GM12878 (cell line): ENCODE measurements at regions not wholly inside any gene's neighbourhood (a gene's known extent, or its start where the extent isn't known, plus 50 kb on each side); places are given as distances from the start of the nearest gene placed in this dataset.

ENCODE experiments used
- ATAC-seq: fragments of 200-7000 bp; cut with Tn5 transposase; 3 replicates; pipeline ENCODE4 v1.9.1; 2020; ENCODE audit warnings: mild to moderate bottlenecking, moderate library complexity
- BruUV-seq: library from RNA; stranded (reverse); fragments of 400-500 nt; replicated peaks from 2 replicates; lab custom pipeline; 2021; lab: Mats Ljungman, UMichigan
- CTCF ChIA-PET: fragments of 300-600 bp; sonication (Branson Sonifier 250); formaldehyde crosslinking; extraction: SDS; loops from one replicate; lab custom pipeline; 2021; ENCODE audit warnings: inconsistent platforms; lab: Yijun Ruan, JAX
- POLR2A ChIA-PET: fragments of 350-600 bp; formaldehyde crosslinking; extraction: SDS; loops from one replicate; lab custom pipeline; 2021; ENCODE audit warnings: inconsistent platforms; lab: Charles Lee
- RAD21 ChIA-PET: fragments of 300-600 bp; sonication (Branson Sonifier 250); formaldehyde crosslinking; loops from one replicate; lab custom pipeline; 2023; ENCODE audit warnings: antibody characterized with exemption; ENCODE audit not compliant: unreplicated experiment; lab: Charles Lee
- SMC1A ChIA-PET: fragments of 300-600 bp; sonication (Branson Sonifier 250); formaldehyde crosslinking; loops from one replicate; lab custom pipeline; 2023; ENCODE audit not compliant: unreplicated experiment, uncharacterized antibody; lab: Charles Lee
- DNase-seq: peaks from one replicate; pipeline ENCODE4 v3.0.0-alpha.2; 2011; ENCODE audit warnings: low read depth, low spot score
- FAIRE-seq: peaks from 3 replicates; lab custom pipeline; 2011; peaks lifted over from hg19 to GRCh38; lab: Jason Lieb, UNC
- H2AFZ ChIP-seq: 2 replicates; pipeline ENCODE4 v1.6.0; 2011; ENCODE audit warnings: low read depth, low read length, control low read depth; ENCODE audit not compliant: control insufficient read depth
- H3K27ac ChIP-seq: 2 replicates; pipeline ENCODE4 v1.5.1; 2011; ENCODE audit warnings: control low read depth; ENCODE audit not compliant: control insufficient read depth, insufficient read depth
- H3K27me3 ChIP-seq, 2 experiments: replicated peaks in 1 of 2; 2 replicates each; pipeline versions ENCODE4 v1.6.0 to v1.6.1; 2011; ENCODE audit warnings: low read length in 1 of 2; ENCODE audit not compliant: control insufficient read depth in 2 of 2, insufficient read depth in 2 of 2
- H3K36me3 ChIP-seq, 2 experiments: 2 replicates each; pipeline ENCODE4 v1.5.1; 2011; ENCODE audit warnings: low read length in 1 of 2; ENCODE audit not compliant: control insufficient read depth in 2 of 2, insufficient read depth in 2 of 2
- H3K4me1 ChIP-seq: 2 replicates; pipeline ENCODE4 v1.6.1; 2011; ENCODE audit warnings: mild to moderate bottlenecking, low read length, moderate library complexity, mixed read lengths; ENCODE audit not compliant: control insufficient read depth, insufficient read depth
- H3K4me2 ChIP-seq: 2 replicates; pipeline ENCODE4 v1.6.0; 2011; ENCODE audit warnings: control low read depth; ENCODE audit not compliant: control insufficient read depth, insufficient read depth
- H3K4me3 ChIP-seq: fragments of 200-600 bp; sonication (generic); 2 replicates; pipeline ENCODE4 v1.5.1; 2016
- H3K79me2 ChIP-seq: 2 replicates; pipeline ENCODE4 v1.6.0; 2011; ENCODE audit warnings: low read length; ENCODE audit not compliant: control insufficient read depth, insufficient read depth
- H3K9ac ChIP-seq: 2 replicates; pipeline ENCODE4 v1.8.0; 2011; ENCODE audit warnings: low read length, control low read depth, mixed read lengths; ENCODE audit not compliant: control insufficient read depth, insufficient read depth
- H3K9me3 ChIP-seq: replicated peaks from 3 replicates; pipeline ENCODE4 v1.5.1; 2011; ENCODE audit warnings: mild to moderate bottlenecking, low read length; ENCODE audit not compliant: control insufficient read depth, insufficient read depth
- H4K20me1 ChIP-seq: 2 replicates; pipeline ENCODE4 v1.6.0; 2011; ENCODE audit not compliant: control insufficient read depth, insufficient read depth
- CBX3 ChIP-seq: fragments of 200-600 bp; sonication (generic); IDR thresholded peaks from 2 replicates; pipeline ENCODE4 v1.6.1; 2016; ENCODE audit warnings: low read depth, borderline replicate concordance
- DPF2 ChIP-seq: fragments of 450-650 bp; IDR thresholded peaks from 2 replicates; pipeline ENCODE4 v1.6.1; 2017; ENCODE audit warnings: mild to moderate bottlenecking
- EGR1 ChIP-seq, 2 experiments: IDR thresholded peaks; 1 replicate in 1 of 2; 2 replicates in 1 of 2; pipeline ENCODE4 v1.6.1; 2011 to 2012; ENCODE audit warnings: low read depth in 2 of 2, low read length in 2 of 2, borderline replicate concordance in 1 of 2, mild to moderate bottlenecking in 1 of 2, moderate library complexity in 1 of 2
- HCFC1 ChIP-seq: fragments of 150-350 bp; IDR thresholded peaks from 2 replicates; pipeline ENCODE4 v1.6.1; 2014; ENCODE audit warnings: low read length
- HDAC6 ChIP-seq: fragments of 200-600 bp; sonication (generic); IDR thresholded peaks from one replicate; pipeline ENCODE4 v1.8.0; 2017; ENCODE audit warnings: antibody characterized with exemption; ENCODE audit not compliant: unreplicated experiment
- NFIC ChIP-seq: IDR thresholded peaks from 2 replicates; pipeline ENCODE4 v1.6.1; 2012; ENCODE audit warnings: low read depth, mild to moderate bottlenecking, inconsistent platforms, low read length, moderate library complexity
- NR2F1 ChIP-seq: fragments of 450-650 bp; conservative IDR thresholded peaks from 2 replicates; pipeline ENCODE4 v1.6.1; 2017; ENCODE audit warnings: mild to moderate bottlenecking
- SIX5 ChIP-seq: IDR thresholded peaks from 2 replicates; pipeline ENCODE4 v1.6.1; 2011; ENCODE audit warnings: mild to moderate bottlenecking, low read depth, low read length, moderate library complexity; ENCODE audit not compliant: severe bottlenecking
- SREBF1 ChIP-seq: IDR thresholded peaks from 2 replicates; pipeline ENCODE4 v1.6.1; 2012; ENCODE audit warnings: mild to moderate bottlenecking, low read length
- TCF12 ChIP-seq: IDR thresholded peaks from 2 replicates; pipeline ENCODE4 v1.6.1; 2011; ENCODE audit warnings: low read depth, mild to moderate bottlenecking, low read length
- ZNF217 ChIP-seq: fragments of 450-650 bp; IDR thresholded peaks from 2 replicates; pipeline ENCODE4 v1.6.1; 2017; ENCODE audit warnings: antibody characterized with exemption, mild to moderate bottlenecking
- WGBS: methylation state at CpG from one replicate; pipeline ENCODE4 v1.1.6; 2016; ENCODE audit warnings: low lambda C conversion rate; ENCODE audit not compliant: insufficient replicate concordance, insufficient coverage; ENCODE audit errors: missing lambda C conversion rate; 5-methylcytosine and 5-hydroxymethylcytosine counted together
- in situ Hi-C: fragments of 300-500 bp; cut with MboI; formaldehyde crosslinking; loops from 9 replicates; pipeline ENCODE4 v1.14.3; 2018; ENCODE audit warnings: mixed read lengths
- intact Hi-C: fragments of 100-400 bp; cut with micrococcal nuclease; formaldehyde crosslinking; loops from one replicate; pipeline ENCODE4 v1.14.2; 2022; ENCODE audit not compliant: unreplicated experiment
- TF ChIP-seq, protein P1 (sequence below): fragments of 450-650 bp; IDR thresholded peaks from 2 replicates; pipeline ENCODE4 v1.6.1; 2014; ENCODE audit warnings: mild to moderate bottlenecking
- TF ChIP-seq, protein P2 (sequence below): IDR thresholded peaks from 2 replicates; pipeline ENCODE4 v1.6.1; 2011; ENCODE audit warnings: low read depth, mild to moderate bottlenecking, low read length, moderate library complexity, borderline replicate concordance; ENCODE audit errors: extremely low read depth

DNA sequence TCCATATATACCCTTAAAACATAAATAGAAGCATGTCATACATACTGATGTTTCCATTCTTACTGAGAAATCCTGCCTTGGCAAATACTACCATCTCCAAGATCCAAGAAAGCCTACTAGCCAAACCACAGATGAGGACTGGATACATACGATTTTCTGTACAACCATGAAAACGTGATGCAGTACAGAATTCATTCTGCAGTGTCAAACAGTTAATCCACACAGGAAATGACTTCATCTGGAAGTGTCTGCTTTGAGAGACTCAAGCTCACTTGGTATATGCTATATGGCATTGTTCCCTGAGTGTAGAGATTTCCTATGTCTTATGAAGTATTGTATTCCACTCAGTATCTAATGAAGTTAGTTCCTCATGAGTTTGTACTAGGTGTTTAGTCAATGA is 94.3 kb downstream of the CT47B1 start:
- POLR2A ChIA-PET = no interaction called here
- ATAC-seq = no peak

More for the DNA sequence above, 94.3 kb downstream of the CT47B1 start:
- H3K9me3 ChIP-seq = no peaks in the 10 kb centered on the region
- SMC1A ChIA-PET = interaction anchor here (1.7 kb wide), 1 partner anchor 282 kb away, joined by 3 read pairs; no protein-coding TSS in a partner anchor
- H3K9ac ChIP-seq = no peak overlapping the region
- intact Hi-C loops (no loop called here), in situ Hi-C loops (no loop called here)
- no peak overlapping the region for H3K4me3 ChIP-seq
- TF ChIP-seq, protein P1, sequence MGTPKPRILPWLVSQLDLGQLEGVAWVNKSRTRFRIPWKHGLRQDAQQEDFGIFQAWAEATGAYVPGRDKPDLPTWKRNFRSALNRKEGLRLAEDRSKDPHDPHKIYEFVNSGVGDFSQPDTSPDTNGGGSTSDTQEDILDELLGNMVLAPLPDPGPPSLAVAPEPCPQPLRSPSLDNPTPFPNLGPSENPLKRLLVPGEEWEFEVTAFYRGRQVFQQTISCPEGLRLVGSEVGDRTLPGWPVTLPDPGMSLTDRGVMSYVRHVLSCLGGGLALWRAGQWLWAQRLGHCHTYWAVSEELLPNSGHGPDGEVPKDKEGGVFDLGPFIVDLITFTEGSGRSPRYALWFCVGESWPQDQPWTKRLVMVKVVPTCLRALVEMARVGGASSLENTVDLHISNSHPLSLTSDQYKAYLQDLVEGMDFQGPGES = no peak
- TF ChIP-seq NR2F1 (no peak), TCF12 (no peak), NFIC (no peak), HDAC6 (no peak), SREBF1 (no peak), DPF2 (no peak), CBX3 (no peak), ZNF217 (no peak), SIX5 (no peak), HCFC1 (no peak), EGR1 (IDR thresholded peaks at IDR 0.05; ENCODE audit: borderline replicate concordance in 1 of 2, low read depth in 2 of 2, low read length in 2 of 2) (no peak)
- TF ChIP-seq, protein P2, sequence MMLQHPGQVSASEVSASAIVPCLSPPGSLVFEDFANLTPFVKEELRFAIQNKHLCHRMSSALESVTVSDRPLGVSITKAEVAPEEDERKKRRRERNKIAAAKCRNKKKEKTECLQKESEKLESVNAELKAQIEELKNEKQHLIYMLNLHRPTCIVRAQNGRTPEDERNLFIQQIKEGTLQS = no peak
- TF ChIP-seq, all 136 proteins: peak for 0
- Histone ChIP-seq H3K4me2 (no peak overlapping the region), H3K4me1 (no peaks in the 10 kb centered on the region), H4K20me1 (no peaks in the 10 kb centered on the region), H3K79me2 (no peaks in the 10 kb centered on the region), H2AFZ (no peak overlapping the region), H3K27ac (no peak overlapping the region), H3K36me3 (no peaks in the 10 kb centered on the region), H3K27me3 (no peaks in the 10 kb centered on the region; a peak in 1 of 4 replicates)
- FAIRE-seq (no peak), DNase-seq (no peak)
- CTCF ChIA-PET = interaction anchor here (1.0 kb wide), 1 partner anchor 9 kb away, joined by 3 read pairs; no protein-coding TSS in a partner anchor
- WGBS = 0% methylated on average over 2 of the region's 2 CpGs
- RAD21 ChIA-PET = interaction anchor here (2.1 kb wide), 1 partner anchor 9 kb away, joined by 7 read pairs; no protein-coding TSS in a partner anchor
- BruUV-seq = no TSS peak
